Muscle of leg (tissue), 3 donors: ENCODE measurements at regions not wholly inside any gene's neighbourhood (a gene's known extent, or its start where the extent isn't known, plus 50 kb on each side); places are given as distances from the start of the nearest gene placed in this dataset.

ENCODE experiments used
- DNase-seq: peaks from one replicate; pipeline ENCODE4 v3.0.0; 2013
- H3K27ac ChIP-seq: one replicate; pipeline ENCODE4 v1.5.1; 2013; ENCODE audit warnings: mild to moderate bottlenecking, low read length, control low read depth
- H3K27me3 ChIP-seq: one replicate; pipeline ENCODE4 v1.6.1; 2013; ENCODE audit warnings: low read length; ENCODE audit not compliant: control insufficient read depth, insufficient read depth
- H3K36me3 ChIP-seq: one replicate; pipeline ENCODE4 v1.6.1; 2013; ENCODE audit warnings: low read length; ENCODE audit not compliant: control insufficient read depth, insufficient read depth
- H3K4me1 ChIP-seq: one replicate; pipeline ENCODE4 v1.6.1; 2013; ENCODE audit warnings: low read length; ENCODE audit not compliant: control insufficient read depth, insufficient read depth
- H3K4me3 ChIP-seq: one replicate; pipeline ENCODE4 v1.5.1; 2013; ENCODE audit warnings: low read length, control low read depth
- H3K9me3 ChIP-seq: replicated peaks from 2 replicates; pipeline ENCODE4 v1.6.1; 2013; ENCODE audit warnings: low read depth, low read length; ENCODE audit not compliant: control insufficient read depth
- WGBS: methylation state at CpG from one replicate; pipeline ENCODE4 v1.1.5; 2013; ENCODE audit warnings: missing lambda C conversion rate; ENCODE audit not compliant: insufficient coverage; 5-methylcytosine and 5-hydroxymethylcytosine counted together

DNA sequence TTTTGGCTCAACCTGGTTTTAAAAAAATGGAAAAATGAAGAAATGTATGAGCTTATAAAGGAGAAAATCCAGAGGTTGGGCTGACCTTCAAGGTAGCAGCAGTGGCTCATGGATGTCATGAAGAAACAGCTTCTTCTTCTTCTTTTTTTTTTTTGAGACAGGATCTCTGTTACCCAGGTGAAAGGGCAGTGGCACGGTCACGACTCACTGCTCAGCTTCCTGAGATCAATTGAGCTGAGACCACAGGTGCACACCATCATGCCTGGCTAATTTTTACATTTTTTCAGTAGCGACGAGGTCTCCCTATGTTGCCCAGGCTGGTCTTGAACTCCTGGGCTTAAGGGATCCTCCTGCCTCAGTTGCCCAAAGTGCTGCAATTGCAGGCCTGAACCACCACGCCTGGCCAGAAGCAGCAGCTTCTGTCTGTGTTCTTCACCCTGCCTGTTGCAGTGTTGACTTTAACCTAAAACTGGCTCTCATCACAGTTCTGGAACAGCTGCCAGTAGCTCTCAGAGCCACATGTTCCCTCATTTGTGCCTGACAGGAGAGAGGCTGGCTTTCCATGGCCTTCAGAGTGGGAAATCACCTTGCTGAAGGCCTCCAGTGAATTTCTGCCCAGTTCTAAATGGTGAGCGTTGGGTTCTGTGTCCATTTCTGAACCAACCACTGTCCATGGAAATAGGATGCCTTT, 117.7 kb downstream of the PFKFB3 start:
- DNase-seq: no peak
- H3K4me3 ChIP-seq: no peak overlapping the region
- H3K27me3 ChIP-seq: peaks cover 2% of the 10 kb centered on the region
- H3K9me3 ChIP-seq: no peaks in the 10 kb centered on the region
- H3K36me3 ChIP-seq: no peaks in the 10 kb centered on the region
- H3K4me1 ChIP-seq: no peaks in the 10 kb centered on the region
- whole genome bisulfite sequencing: 88% methylated on average over 6 of the region's 6 CpGs
- H3K27ac ChIP-seq: no peak overlapping the region

DNA sequence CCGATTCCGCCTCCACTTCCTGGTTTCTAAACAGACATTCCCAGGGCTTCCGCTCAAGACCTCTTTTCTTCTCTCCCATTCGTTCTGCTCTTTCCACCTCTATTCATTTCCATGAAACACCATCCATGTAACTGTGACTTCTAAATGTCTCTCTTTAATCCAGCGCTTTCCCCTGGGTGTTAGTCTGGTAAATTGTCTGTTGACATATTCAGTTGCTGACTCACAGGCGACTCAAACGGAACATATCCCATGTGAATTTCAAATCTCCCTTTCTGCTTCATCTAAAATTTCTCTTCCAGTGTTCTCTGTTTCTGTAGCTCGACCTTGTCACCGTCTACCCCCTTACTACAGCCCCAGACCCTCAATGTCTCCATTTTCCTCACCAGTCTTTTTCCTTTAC, 119.1 kb downstream of the PFKFB3 start:
- Histone ChIP-seq H3K27ac (no peak overlapping the region), H3K4me1 (no peaks in the 10 kb centered on the region), H3K27me3 (peaks cover 2% of the 10 kb centered on the region), H3K4me3 (no peak overlapping the region), H3K9me3 (no peaks in the 10 kb centered on the region), H3K36me3 (no peaks in the 10 kb centered on the region)
- DNase-seq: no peak
- 72% methylated on average over 6 of the region's 9 CpGs for WGBS

DNA sequence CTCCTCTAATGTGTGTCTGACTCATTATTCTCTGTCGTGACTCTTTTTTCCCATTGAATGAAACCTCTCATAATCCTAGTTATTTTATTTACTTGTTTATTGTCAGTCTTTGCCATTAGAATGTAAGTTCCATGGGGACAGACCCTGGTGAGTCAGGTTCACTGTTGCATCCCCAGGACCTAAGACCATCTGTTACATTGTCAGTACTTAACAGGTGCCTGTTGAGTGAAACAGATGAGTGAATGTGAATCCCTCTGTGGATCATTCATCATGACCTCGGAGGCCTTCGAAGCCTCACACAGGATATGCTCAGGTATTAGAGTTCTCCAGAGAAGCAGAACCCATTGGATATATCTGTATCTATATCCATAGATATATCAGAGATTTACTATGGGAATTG, 120.1 kb downstream of the PFKFB3 start:
- peaks cover 2% of the 10 kb centered on the region for H3K27me3 ChIP-seq
- H3K36me3 ChIP-seq: no peaks in the 10 kb centered on the region
- no CpG with 5 or more reads among the region's 3 CpGs for WGBS
- no peaks in the 10 kb centered on the region for H3K9me3 ChIP-seq
- no peak for DNase-seq
- H3K4me3 ChIP-seq: no peak overlapping the region
- H3K4me1 ChIP-seq: no peaks in the 10 kb centered on the region
- no peak overlapping the region for H3K27ac ChIP-seq

DNA sequence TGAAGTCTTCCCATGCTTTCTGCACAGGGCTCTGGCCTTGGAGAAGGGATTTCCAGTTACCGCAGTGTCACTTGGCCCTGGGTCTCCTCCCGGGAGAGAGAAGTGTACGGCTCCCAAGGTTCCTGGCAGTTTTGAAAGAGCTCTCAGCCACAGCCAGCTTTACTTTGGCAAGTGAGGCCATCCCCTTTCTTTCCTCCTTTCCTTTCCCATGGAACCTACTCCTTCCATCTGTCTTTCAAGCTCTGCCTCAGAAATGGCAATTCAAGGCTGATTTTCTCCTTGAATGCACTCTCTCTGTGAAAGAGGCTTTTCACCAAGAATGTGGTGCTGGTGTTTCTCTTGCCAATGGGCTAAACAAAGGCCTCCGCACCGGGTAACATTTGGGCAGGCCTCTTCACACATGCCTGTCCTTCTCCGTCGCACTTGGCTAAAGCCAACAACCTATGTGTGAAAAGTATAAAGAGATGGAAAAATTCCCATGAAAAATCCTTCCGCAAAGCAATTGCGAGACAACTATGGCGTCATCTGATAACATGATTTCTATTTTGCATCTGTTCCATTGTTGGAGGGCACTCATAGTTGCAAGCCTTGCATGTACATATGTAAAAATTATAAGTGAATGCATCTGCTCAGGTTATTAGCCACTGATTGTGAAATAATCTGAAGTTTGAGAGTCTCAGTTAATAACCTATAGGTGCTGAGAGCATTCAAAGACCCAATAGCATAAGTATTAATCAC, 125.4 kb downstream of the PFKFB3 start:
- 86% methylated on average over 7 of the region's 10 CpGs for WGBS
- Histone ChIP-seq H3K27ac (peak overlapping the region; percentile 67), H3K27me3 (no peaks in the 10 kb centered on the region), H3K4me3 (no peak overlapping the region), H3K9me3 (no peaks in the 10 kb centered on the region), H3K36me3 (no peaks in the 10 kb centered on the region), H3K4me1 (peaks cover 5% of the 10 kb centered on the region)
- no peak for DNase-seq

DNA sequence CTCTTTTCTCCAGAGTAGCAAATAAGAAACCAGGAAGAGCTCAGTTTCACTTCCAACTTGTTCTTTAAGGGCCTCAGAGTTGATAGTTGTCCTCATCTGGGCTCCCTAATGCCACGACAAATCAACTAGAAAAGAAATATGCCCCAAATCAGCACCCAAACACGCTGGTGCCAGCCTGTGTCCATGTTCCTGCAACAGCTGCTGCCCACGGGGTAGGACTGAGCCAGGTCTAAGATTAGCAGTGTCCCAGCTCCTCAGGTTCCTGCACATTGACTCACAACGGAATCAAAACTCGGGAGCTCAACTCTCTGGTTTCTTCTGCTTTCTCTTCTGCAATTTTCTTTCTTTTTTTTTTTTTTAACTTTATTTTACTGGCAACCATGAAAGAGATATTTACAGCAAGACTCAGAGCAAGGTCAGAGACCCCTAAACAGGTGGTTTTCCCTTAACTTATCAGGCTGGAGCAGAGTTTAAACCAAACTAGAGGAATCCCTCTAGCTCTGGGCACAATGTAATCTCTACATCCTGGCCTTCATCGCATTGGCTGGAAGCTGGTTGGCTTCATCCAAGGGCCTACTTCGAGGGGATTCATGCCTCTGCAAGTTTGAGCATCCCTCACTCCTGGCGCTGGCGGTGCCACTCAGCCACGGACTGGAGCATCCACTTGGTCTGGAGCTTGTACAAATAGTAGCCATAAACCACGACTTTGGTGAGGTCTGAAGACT, 126.1 kb downstream of the PFKFB3 start:
- peak overlapping the region; percentile 67 for H3K27ac ChIP-seq

DNA sequence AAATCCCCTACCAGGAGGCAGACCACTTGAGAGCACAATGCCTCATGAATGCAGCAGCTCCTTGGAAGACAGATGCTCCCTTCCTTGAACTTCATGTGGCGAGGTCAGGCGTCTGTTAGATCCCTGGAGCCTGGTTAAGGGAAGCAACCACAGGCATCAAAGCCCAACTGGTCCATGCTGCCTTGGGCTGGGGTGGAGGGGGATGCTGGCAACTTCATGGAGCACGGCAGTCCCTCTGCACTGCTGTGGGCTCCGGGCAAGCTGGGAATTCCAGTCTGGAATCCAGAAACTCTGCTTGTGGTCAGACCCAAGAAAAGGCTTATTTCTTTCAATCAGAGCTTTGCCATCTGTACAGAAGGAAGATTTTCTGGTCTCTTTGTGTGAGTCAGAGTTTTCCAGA, 130.4 kb downstream of the PFKFB3 start:
- Histone ChIP-seq H3K4me1 (peaks cover 5% of the 10 kb centered on the region), H3K27me3 (no peaks in the 10 kb centered on the region), H3K9me3 (no peaks in the 10 kb centered on the region), H3K36me3 (no peaks in the 10 kb centered on the region), H3K27ac (no peak overlapping the region), H3K4me3 (no peak overlapping the region)
- 90% methylated on average over 4 of the region's 4 CpGs for WGBS
- no peak for DNase-seq

More for the DNA sequence above, 126.1 kb downstream of the PFKFB3 start:
- Histone ChIP-seq H3K9me3 (no peaks in the 10 kb centered on the region), H3K27me3 (no peaks in the 10 kb centered on the region), H3K4me1 (peaks cover 5% of the 10 kb centered on the region), H3K36me3 (no peaks in the 10 kb centered on the region), H3K4me3 (no peak overlapping the region)
- 84% methylated on average over 11 of the region's 11 CpGs for WGBS
- DNase-seq: peak; percentile 56

DNA sequence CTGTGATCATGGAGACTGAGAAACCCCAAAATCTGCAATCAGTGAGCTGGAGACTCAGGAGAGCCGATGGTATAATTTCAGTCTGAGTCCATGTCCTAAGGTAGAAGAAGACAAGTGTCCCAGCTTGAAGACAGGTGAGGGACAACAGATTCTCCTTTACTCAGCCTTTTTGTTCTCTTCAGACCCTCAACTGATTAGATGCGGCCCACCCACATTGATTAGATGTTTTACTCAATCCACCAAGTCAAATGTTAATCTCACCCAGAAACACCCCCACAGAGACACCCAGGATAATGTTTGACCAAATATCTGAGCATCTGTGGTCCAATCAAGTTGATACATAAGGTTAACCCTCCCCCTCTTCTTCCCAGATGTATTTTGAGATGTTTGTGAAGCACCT, 131.2 kb downstream of the PFKFB3 start:
- Histone ChIP-seq H3K27ac (no peak overlapping the region), H3K36me3 (no peaks in the 10 kb centered on the region), H3K4me3 (no peak overlapping the region), H3K27me3 (no peaks in the 10 kb centered on the region), H3K4me1 (peaks cover 4% of the 10 kb centered on the region), H3K9me3 (no peaks in the 10 kb centered on the region)
- 78% methylated on average over 2 of the region's 2 CpGs for WGBS
- DNase-seq: no peak

DNA sequence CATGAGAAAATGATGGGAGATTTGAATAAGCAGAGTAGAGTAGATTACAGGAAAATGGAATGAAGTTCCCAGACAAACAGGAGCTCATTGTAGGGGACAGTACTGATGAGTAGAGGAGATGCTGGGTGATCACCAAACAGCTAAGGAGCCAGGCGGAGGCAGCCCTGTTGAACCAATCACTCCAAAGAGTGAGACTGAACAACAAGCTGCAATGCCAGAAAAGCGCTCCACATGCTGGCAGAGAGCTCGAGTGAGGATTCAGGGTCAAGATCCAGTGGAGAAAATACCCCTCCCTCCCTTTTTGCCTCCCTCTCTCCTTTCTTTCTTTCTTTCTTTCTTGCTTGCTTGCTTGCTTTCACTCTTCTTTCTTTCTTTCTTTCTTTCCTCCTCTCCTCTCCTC, 133.3 kb downstream of the PFKFB3 start:
- Histone ChIP-seq H3K36me3 (no peaks in the 10 kb centered on the region), H3K4me3 (no peak overlapping the region), H3K27me3 (no peaks in the 10 kb centered on the region), H3K9me3 (no peaks in the 10 kb centered on the region), H3K27ac (no peak overlapping the region), H3K4me1 (no peaks in the 10 kb centered on the region)
- DNase-seq: no peak
- WGBS: 64% methylated on average over 3 of the region's 3 CpGs

DNA sequence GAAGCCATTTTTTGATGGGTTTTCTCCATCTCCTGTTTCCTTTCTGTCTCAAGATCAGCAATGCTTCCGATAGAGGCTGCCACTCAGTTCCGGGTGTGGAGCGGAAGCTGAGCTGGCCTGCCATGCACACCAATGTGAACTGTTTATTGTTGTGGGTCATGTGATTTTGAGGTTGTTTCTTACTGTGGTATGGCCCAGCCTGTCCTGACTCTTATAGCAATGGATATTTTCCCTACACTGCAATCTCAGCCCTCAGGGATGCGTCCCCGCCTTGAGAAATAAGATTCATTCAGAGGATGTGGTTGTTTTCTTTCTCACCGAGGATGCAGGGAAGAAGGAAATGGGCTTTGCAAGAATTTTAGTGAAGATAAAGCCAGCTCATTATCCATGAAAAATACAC, 134.7 kb downstream of the PFKFB3 start:
- no peaks in the 10 kb centered on the region for H3K27me3 ChIP-seq
- no peak for DNase-seq
- 100% methylated on average over 1 of the region's 6 CpGs for WGBS

DNA sequence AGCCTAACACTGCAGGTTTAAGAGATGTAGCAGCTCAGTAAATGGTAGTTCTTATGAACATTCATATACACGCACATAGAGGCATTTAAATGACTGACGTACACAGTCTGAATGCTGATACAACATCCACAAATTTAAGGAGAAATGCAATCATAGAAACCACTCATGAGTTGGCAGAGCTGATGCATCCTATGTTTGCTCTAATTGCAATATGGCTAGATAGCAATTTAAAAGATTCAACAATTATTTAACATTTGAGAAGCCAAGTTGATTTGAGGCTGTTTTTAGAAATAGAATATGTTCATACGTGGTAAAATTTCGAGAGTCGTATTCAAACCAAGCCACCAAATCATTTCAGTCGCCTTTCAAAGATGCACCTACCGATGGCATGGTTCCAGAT, 135.6 kb downstream of the PFKFB3 start:
- no peak for DNase-seq
- Histone ChIP-seq H3K27me3 (no peaks in the 10 kb centered on the region), H3K9me3 (no peaks in the 10 kb centered on the region), H3K4me3 (no peak overlapping the region), H3K4me1 (peaks cover under 1% of the 10 kb centered on the region), H3K36me3 (no peaks in the 10 kb centered on the region), H3K27ac (no peak overlapping the region)
- no CpG with 5 or more reads among the region's 7 CpGs for WGBS

More for the DNA sequence above, 134.7 kb downstream of the PFKFB3 start:
- Histone ChIP-seq H3K36me3 (no peaks in the 10 kb centered on the region), H3K4me3 (no peak overlapping the region), H3K27ac (no peak overlapping the region), H3K9me3 (no peaks in the 10 kb centered on the region), H3K4me1 (no peaks in the 10 kb centered on the region)
